Fibroblast of mammary gland (primary cell): ENCODE measurements at regions not wholly inside any gene's neighbourhood (a gene's known extent, or its start where the extent isn't known, plus 50 kb on each side); places are given as distances from the start of the nearest gene placed in this dataset.
A peak's percentile ranks its signal among the peaks of the same experiment; 100 is the strongest.

Source experiments
- DNase-seq: peaks from one replicate; pipeline ENCODE4 v3.0.0-alpha.2; 2010; ENCODE audit warnings: low read depth
- H3K4me3 ChIP-seq: 2 replicates; pipeline ENCODE4 v1.5.1; 2011; ENCODE audit warnings: low read depth, mild to moderate bottlenecking, low read length, moderate library complexity; ENCODE audit not compliant: control insufficient read depth
- TF ChIP-seq, protein P1 (sequence below): conservative IDR thresholded peaks from 2 replicates; pipeline ENCODE4 v1.5.1; 2011; ENCODE audit warnings: low read depth, low read length, inconsistent platforms; ENCODE audit not compliant: control insufficient read depth, insufficient read depth

DNA sequence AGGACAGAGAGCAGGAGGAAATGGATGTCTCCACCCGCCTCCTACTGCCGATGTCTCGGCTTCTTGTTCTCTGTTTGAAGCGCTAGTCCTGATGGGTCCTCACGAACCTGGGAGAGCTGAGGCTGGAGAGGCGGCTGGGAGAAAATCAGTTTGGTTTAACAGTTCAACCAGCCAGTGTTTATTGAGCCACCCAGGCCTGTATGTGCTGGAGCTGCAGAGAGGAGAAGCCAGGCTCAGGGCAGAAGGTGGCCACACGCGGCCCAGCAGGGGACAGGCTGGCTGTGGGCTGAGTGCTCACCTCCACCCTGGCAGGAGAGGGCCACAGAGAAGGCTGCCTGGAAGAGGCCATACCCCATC, 202.1 kb downstream of the CYP26B1 start:
- DNase-seq, result no peak
- TF ChIP-seq, protein P1, sequence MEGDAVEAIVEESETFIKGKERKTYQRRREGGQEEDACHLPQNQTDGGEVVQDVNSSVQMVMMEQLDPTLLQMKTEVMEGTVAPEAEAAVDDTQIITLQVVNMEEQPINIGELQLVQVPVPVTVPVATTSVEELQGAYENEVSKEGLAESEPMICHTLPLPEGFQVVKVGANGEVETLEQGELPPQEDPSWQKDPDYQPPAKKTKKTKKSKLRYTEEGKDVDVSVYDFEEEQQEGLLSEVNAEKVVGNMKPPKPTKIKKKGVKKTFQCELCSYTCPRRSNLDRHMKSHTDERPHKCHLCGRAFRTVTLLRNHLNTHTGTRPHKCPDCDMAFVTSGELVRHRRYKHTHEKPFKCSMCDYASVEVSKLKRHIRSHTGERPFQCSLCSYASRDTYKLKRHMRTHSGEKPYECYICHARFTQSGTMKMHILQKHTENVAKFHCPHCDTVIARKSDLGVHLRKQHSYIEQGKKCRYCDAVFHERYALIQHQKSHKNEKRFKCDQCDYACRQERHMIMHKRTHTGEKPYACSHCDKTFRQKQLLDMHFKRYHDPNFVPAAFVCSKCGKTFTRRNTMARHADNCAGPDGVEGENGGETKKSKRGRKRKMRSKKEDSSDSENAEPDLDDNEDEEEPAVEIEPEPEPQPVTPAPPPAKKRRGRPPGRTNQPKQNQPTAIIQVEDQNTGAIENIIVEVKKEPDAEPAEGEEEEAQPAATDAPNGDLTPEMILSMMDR, result no peak
- no peak overlapping the region for H3K4me3 ChIP-seq

- H3K4me3 ChIP-seq, result no peak overlapping the region
- TF ChIP-seq, protein P1, result no peak
- no peak for DNase-seq
Measured at GRCh38 chr2:71944806-71945602, 202.7 kb downstream of the CYP26B1 start.

- TF ChIP-seq, protein P1, result no peak
- H3K4me3 ChIP-seq, result no peak overlapping the region
- no peak for DNase-seq
Measured at GRCh38 chr2:71944183-71944550, 203.5 kb downstream of the CYP26B1 start.

GRCh38 chr2:71943238-71944182, 204.2 kb downstream of the CYP26B1 start:
- H3K4me3 ChIP-seq, result no peak overlapping the region

DNA sequence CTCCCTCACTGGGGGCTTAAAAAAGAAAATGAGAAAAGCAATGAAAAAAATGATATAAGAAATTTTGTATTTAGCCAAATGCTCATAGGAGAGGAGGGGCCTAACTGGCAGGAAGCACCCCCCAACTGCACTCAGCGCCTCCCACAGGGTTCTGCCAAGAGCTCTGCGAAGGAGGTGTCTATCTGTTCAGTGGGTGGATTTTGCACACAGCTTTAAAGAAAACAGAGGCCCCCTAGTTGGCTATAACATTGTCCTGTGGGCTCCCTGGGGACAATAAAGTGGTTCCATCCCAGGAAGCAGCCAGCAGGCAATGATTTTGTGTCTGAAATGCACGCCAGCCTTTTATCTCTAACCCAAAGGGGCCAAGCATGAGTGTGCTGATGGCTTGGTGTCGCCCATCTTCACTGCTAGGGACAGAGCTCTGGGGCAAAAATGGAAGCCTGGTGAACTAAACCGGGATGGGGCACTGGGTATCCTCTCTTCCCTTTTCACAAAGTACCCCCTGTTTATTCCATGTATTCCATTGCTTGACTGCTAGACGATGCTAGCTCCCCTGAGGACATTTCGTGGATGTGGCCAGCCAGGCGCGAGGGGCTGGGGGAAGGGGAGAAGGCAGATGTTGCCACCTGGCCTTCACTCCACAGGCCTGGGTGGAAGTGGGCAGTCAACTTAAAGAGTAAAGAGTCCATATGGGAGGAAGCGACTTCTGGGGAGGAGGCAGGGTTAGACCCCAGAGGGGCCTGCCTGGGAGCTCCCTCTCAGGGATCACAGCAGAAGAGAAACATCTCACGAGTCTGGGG, 205.7 kb downstream of the CYP26B1 start:
- DNase-seq, result no peak
- no peak overlapping the region for H3K4me3 ChIP-seq
- TF ChIP-seq, protein P1, result no peak

More at GRCh38 chr2:71943238-71944182, 204.2 kb downstream of the CYP26B1 start:
- peak; percentile 79 for DNase-seq
- TF ChIP-seq, protein P1, result no peak

DNA sequence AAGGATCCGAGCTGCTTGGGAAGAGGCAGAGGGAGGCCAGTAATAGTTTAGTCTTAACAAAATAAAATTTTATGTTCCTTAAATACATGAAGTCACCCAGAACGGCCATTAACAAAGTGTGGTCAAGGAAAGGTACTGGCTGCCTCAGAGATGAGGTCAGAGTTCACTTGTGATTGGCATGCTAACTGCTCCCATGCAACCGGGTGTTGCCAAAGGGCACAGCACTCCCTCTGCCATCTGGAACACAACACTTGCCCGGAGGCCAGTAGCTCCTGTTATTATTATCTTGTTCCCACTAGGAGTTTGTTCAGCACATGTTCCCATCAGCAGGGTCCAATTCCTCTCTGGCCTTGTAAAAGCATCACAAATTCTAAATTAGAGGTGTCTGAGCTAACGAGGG, 207.0 kb downstream of the CYP26B1 start:
- TF ChIP-seq, protein P1, result no peak
- no peak for DNase-seq
- no peak overlapping the region for H3K4me3 ChIP-seq
